Astrocyte of the cerebellum (primary cell): ENCODE measurements at regions not wholly inside any gene's neighbourhood (a gene's known extent, or its start where the extent isn't known, plus 50 kb on each side); places are given as distances from the start of the nearest gene placed in this dataset.

Experiments used
- DNase-seq: peaks from one replicate; pipeline ENCODE4 v3.0.0-alpha.2; 2011; ENCODE audit warnings: low read depth
- H3K4me3 ChIP-seq: 2 replicates; pipeline ENCODE4 v1.5.1; 2011; ENCODE audit warnings: mild to moderate bottlenecking, low read depth, low read length, moderate library complexity
- CTCF ChIP-seq: IDR thresholded peaks from 2 replicates; pipeline ENCODE4 v1.5.1; 2012; ENCODE audit warnings: low read length, low read depth, moderate library complexity, mild to moderate bottlenecking; ENCODE audit errors: missing control alignments
- in situ Hi-C: cut with HindIII; loops from 2 replicates; pipeline ENCODE4 v1.10.0; 2017; ENCODE audit warnings: low sequenced_read_pairs

DNA sequence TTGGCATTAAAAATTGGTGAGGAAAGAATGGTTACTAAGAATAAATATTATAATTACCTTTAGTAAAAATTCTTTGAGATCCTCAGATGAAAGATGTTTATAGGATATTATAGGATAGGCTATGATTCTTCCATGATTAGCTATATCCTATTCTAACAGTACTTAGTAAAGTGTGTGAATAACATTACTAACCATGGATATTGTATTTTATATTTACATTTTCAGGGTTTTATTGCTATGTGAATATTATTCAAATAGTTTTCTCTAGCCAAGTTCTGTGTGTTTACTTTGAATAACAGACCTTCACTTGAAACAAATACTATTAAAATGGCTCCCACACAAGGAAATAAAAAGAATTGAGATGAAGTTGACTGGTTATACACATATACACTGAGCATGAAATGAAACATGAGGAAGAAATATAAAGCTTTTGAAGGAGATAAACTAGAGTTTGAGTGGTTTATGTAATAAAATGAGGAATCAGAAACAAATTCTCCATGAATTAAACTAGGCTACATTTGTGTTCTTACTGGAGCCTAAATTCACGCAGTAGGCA, 479.4 kb upstream of the PKN2 start:
- no peak overlapping the region for H3K4me3 ChIP-seq
- no peak for DNase-seq
- in situ Hi-C loops, result no loop called here
- no peak for TF ChIP-seq CTCF

GRCh38 chr1:88208389-88208788, 475.7 kb upstream of the PKN2 start:
- TF ChIP-seq CTCF, result no peak
- in situ Hi-C loops, result no loop called here
- H3K4me3 ChIP-seq, result no peak overlapping the region
- DNase-seq, result no peak

GRCh38 chr1:88210103-88210787, 473.8 kb upstream of the PKN2 start:
- TF ChIP-seq CTCF, result no peak
- no peak for DNase-seq
- no peak overlapping the region for H3K4me3 ChIP-seq
- in situ Hi-C loops, result no loop called here

- no peak overlapping the region for H3K4me3 ChIP-seq
- no peak for DNase-seq
- TF ChIP-seq CTCF, result no peak
- in situ Hi-C loops, result no loop called here
Measured at GRCh38 chr1:88216441-88216840, 467.6 kb upstream of the PKN2 start.

GRCh38 chr1:88217386-88217785, 466.7 kb upstream of the PKN2 start:
- in situ Hi-C loops, result no loop called here
- TF ChIP-seq CTCF, result no peak
- DNase-seq, result no peak
- no peak overlapping the region for H3K4me3 ChIP-seq

GRCh38 chr1:88219521-88219920, 464.6 kb upstream of the PKN2 start:
- DNase-seq, result no peak
- TF ChIP-seq CTCF, result no peak
- H3K4me3 ChIP-seq, result no peak overlapping the region
- in situ Hi-C loops, result no loop called here
